ENCODE measurements at regions not wholly inside any gene's neighbourhood (a gene's known extent, or its start where the extent isn't known, plus 50 kb on each side); places are given as distances from the start of the nearest gene placed in this dataset.

DNA sequence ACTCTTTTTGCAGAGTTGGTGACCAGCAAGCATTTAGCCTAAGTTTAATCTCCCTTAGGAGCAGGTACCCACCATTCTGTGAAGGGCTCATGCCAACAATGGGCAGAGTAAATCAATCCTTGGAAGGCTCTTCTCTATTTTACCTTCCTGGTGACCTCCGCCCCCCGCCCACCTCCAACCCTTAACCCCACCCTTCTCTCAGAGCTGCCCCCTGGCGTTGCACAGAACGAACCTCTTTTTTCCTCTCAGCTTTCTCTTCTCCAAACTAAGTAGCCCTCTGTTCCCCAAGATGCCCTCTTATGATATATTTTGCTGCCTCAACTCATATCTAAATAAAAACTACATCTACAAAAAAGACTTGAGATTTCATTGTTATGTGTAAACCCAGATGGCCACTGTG lies 186.8 kb downstream of the SEC16B start:
- H3K4me3 ChIP-seq (ENCODE audit: low read length), result no peak overlapping the region
- DNase-seq (ENCODE audit: low read depth), result no peak
- TF ChIP-seq CTCF (IDR thresholded peaks at IDR 0.05; ENCODE audit: insufficient read depth, low read depth, low read length, missing control alignments), result no peak

- peak; percentile 77 for DNase-seq (ENCODE audit: low read depth)
- peak; percentile 70 for TF ChIP-seq CTCF (IDR thresholded peaks at IDR 0.05; ENCODE audit: insufficient read depth, low read depth, low read length, missing control alignments)
- H3K4me3 ChIP-seq (ENCODE audit: low read length), result no peak overlapping the region
Measured at GRCh38 chr1:177780096-177780700, 189.7 kb downstream of the SEC16B start.

- H3K4me3 ChIP-seq (ENCODE audit: low read length), result no peak overlapping the region
- DNase-seq (ENCODE audit: low read depth), result no peak
- TF ChIP-seq CTCF (IDR thresholded peaks at IDR 0.05; ENCODE audit: insufficient read depth, low read depth, low read length, missing control alignments), result no peak
Measured at GRCh38 chr1:177779166-177779965, 190.5 kb downstream of the SEC16B start.

DNA sequence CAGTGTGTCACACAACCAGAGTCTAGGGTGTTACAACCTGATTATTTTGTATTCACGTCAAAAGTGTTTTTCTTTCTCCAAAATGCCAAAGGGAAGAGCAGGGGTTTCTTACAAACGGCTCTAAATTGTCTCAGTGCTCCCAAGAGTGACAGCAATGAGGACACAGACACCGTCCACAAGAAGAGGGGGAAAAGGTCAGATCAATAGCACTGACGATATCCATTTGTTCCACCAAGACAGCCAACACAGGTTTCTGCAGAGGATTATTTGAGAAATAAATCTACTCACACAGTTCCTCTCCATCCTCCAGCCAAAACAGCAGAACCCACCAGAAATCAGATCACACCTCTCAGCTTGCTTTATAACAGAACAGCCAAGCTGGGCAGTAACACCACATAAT lies 193.9 kb downstream of the SEC16B start:
- no peak for DNase-seq (ENCODE audit: low read depth)
- no peak for TF ChIP-seq CTCF (IDR thresholded peaks at IDR 0.05; ENCODE audit: insufficient read depth, low read depth, low read length, missing control alignments)
- H3K4me3 ChIP-seq (ENCODE audit: low read length), result no peak overlapping the region

- no peak for TF ChIP-seq CTCF (IDR thresholded peaks at IDR 0.05; ENCODE audit: insufficient read depth, low read depth, low read length, missing control alignments)
- peak; percentile 2 for DNase-seq (ENCODE audit: low read depth)
- no peak overlapping the region for H3K4me3 ChIP-seq (ENCODE audit: low read length)
Measured at GRCh38 chr1:177772386-177772960, 197.4 kb downstream of the SEC16B start.

DNA sequence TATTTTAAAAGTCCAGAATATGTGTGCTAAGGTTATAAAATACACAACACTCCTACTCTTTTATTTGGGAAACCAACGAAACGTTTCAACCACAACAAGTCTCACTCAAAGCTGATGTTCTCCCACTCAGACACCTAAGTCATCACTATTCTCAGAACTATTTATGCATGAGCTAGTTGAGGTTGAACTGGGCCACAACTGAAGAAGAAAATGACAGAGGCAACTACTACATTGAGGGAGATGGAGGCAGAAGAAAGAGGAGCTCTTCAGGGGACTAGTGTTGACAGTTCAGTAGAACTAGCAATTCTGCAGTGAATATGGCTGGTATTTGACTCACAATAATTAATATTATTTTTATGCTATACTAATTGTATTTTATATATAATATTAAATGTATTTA lies 198.2 kb downstream of the SEC16B start:
- DNase-seq (ENCODE audit: low read depth), result no peak
- no peak overlapping the region for H3K4me3 ChIP-seq (ENCODE audit: low read length)
- TF ChIP-seq CTCF (IDR thresholded peaks at IDR 0.05; ENCODE audit: insufficient read depth, low read depth, low read length, missing control alignments), result no peak

All from epithelial cell of esophagus (primary cell).